ENCODE measurements at regions not wholly inside any gene's neighbourhood (a gene's known extent, or its start where the extent isn't known, plus 50 kb on each side); places are given as distances from the start of the nearest gene placed in this dataset.
"Not testable (repeated sequence)": the region's sequence is repeated elsewhere in the genome, so short reads cannot be mapped to it uniquely, and the experiment has no call there.

DNA sequence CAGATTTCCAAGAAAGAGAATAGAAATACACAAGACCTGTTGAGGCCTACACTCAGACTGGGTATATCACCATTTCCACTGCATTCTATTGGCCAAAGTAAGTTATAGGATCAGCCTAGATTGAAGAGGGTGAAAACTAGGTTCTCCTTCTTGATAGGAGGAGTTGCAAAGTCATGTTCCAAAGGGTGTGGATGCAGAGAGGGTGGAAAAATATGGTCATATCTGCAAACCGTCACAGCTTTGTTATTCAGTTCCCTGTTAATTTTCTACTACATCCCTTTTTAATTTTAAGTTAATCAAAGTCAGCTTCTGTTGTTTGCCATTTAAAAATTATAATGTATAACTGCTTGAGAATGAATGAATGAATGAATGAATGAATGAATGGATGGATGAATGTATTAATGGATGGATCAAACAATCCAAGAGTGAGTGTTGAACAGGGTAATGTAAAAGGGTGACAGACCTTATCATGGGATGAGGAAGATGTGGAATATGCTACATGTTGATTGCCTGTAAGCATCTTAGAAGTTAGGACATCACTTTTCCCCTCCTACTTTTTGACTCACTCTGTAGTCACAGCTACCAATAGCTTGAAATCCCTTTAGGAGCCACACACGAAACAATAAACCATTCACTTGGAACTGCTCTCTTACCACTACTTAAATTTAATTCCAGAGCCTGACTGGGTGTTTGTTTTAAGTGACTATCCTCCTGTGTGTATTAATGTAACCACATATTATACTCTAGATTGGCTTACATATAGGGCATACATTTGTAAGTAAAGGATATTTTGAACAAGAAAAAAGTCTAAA lies 121.5 kb downstream of the CCDC34 start:
- FAIRE-seq, result no peak

DNA sequence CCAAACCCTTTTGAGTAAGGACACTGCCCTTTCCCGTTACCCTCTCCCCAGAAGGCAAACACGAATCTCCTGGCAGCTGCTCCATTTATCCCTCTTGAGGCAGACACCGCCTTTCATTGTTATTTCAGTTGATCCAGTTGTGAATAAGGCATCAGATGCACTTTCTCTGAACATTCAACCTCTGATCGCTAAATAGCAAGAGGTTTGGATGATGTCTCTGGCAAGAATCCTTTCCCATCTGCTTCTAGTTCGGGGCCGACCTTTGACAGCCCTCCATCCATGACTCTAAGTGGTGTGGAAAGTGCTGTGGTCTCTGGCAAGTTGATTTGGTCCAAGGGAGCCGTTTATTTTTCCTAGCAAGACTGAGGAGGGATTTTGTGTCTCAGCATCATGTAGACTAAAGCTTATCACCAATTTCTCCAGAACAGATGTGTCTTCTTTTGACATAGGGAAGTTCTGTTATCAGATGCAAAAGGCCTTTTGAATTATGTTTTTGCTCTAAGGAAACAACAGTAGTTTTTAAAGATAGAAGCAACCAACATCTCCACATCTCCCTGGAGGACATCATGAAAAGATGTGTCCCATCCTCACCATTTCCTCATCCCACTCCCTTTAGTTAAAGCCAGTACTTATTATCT lies 123.6 kb downstream of the CCDC34 start:
- no peak for FAIRE-seq

- no peak for FAIRE-seq
These were observed 124.2 kb downstream of the CCDC34 start for GRCh38 chr11:27238811-27239210.

- FAIRE-seq, result no peak
These were observed 125.4 kb downstream of the CCDC34 start for GRCh38 chr11:27237643-27238042.

DNA sequence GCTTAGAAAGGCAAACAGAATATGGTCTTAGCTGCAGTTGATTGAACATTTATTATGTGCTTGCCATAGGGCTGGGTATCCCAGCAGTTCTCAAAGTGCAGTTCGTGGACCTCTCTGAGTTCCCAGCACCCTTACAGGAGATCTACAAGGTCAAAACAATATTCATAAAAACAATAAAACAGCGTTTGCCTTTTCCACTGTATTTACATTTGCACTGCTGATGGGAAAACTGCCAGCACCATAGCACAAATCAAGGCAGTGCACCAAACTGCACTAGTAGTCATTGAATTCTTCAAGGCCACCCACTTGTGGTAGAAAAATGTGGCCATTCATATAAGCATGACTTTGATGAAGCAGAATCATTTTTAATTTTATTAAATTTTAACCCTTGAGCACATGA lies 128.1 kb downstream of the CCDC34 start:
- no peak for FAIRE-seq

DNA sequence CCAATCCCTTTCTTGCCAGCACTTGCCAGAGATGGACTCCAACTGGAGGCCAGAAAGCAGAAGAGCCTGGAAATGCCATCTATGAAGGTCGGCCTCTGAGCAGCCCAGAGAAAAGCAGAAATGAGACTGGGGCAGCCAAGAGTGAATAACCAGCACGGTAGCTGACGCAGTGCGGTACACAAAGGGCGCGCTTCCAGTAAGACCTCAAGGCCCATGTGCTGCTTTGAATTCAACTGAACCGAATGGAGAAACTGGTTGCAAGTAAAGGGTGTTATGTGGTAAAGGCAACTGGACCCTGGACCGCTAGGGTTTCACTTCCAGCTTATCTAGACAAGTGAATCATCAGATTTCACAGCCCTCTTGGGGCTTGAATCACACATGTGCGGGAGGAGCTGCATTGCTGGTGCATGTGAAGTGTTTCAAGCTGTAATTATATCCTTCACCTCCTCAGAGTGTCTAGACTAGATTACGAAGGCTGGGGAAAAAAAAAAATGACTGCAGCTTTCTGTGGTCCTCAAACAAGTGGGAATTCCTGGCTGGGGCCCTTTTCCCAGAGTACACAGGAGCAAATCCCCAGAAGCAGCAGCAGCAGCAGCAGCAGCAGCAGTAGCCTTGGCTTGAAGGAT lies 128.9 kb downstream of the CCDC34 start:
- FAIRE-seq, result no peak

GRCh38 chr11:27233654-27234042 lies 129.4 kb downstream of the CCDC34 start:
- FAIRE-seq, result no peak

DNA sequence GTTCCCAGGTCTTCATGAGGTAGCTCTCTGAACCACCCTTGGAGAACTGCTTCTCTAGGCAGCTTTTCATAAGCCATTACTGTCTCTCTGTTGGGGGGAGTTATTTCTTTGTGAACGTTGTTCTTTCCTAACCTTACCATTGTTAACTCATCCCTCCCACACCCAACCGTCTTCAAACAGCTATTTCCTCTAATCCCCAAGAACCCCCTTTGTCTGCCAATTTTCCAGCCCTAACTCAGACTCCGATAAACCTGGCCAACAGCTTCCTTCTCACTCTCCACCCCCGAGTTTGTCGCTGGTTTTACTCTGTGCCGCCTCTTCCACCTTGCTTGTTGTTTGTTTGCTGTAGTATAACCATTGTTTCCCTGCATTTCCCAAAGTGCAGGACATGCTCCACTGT lies 131.5 kb downstream of the CCDC34 start:
- FAIRE-seq, result no peak

GRCh38 chr11:27230192-27230572 lies 132.8 kb downstream of the CCDC34 start:
- FAIRE-seq, result no peak

DNA sequence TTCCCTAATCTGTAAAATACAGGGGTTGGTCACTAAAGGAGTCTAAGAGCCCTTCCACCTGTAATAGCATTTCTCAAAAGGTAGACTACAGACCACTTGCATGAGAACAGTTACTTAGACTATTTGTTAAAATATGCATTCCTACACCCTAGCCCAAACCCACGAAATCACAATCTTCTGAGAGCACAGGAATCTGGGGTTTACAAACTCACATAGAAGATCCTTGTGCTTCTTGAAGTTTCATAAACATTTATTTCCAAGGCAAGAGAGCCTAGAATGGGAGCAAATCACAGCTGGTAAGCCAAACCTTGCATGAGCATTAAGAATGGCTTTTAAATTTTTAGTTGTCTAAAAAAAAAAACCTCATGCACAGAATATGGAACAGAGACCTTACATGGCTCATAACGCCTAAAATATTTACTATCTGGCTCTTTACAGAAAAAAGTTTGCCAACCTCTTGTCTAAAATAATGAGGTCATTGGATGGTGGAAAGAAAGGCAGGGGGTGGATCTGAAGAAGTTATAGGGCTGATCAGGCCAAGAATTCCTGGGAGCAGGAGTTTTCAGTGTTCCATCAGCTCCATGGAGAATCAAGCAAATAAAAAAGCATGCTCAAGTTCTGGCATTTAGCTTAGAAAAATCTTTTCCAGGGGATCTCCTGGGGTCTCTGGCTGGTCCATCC lies 133.4 kb downstream of the CCDC34 start:
- no peak for FAIRE-seq

GRCh38 chr11:27228906-27229290 lies 134.1 kb downstream of the CCDC34 start:
- FAIRE-seq, result no peak

DNA sequence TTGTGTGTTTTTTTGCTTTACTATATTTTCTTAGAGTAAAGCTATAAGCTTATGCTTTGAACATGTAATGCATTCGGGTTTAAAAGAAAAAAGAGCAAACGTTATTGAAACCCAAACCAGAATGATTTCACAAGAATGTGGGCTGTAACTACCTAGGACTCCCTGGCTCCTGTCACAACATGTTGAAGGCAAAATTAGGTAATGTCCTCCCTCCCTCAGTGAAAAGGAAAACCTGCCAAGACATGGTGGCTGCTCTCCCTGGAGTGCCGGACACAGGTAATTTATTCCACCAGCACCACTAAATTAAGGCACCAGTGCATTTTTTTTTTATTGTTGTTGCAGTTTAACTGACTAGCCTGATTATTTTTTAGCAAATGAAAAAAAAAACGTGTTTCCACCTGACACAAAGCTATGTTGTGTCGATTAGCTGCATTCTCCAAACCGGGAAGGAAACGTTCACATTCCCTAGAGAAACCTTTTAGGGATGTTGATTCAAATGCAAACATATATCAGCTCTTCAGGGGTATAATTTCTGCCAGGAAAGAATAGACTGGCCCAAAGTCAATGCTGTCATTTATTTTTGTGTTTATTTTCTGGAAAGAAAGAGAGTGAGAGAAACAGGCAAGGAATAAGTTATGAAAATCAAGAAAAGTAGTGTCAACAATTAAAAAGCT lies 134.6 kb downstream of the CCDC34 start:
- FAIRE-seq, result no peak

DNA sequence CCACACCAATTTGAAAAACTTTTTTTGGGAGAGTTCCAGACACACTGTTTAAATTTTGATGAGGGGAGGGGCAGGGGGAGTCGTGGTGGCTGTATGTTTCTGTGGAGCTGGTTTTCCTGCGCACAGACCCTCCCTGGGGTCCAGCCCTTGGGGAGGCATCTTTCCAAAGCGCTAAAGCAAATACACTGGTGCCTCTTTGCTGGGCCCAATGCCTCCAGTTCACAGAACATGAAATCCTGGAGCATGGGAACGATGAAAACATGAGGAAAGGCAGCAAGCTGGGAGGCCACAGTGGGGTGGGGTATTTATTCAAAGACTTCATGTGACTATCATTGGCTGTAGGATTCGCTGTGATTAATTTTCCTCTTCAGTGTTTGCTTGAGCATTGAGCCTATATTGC lies 135.3 kb downstream of the CCDC34 start:
- no peak for FAIRE-seq

GRCh38 chr11:27219487-27220039 lies 143.5 kb downstream of the CCDC34 start:
- FAIRE-seq, result not testable (repeated sequence)

DNA sequence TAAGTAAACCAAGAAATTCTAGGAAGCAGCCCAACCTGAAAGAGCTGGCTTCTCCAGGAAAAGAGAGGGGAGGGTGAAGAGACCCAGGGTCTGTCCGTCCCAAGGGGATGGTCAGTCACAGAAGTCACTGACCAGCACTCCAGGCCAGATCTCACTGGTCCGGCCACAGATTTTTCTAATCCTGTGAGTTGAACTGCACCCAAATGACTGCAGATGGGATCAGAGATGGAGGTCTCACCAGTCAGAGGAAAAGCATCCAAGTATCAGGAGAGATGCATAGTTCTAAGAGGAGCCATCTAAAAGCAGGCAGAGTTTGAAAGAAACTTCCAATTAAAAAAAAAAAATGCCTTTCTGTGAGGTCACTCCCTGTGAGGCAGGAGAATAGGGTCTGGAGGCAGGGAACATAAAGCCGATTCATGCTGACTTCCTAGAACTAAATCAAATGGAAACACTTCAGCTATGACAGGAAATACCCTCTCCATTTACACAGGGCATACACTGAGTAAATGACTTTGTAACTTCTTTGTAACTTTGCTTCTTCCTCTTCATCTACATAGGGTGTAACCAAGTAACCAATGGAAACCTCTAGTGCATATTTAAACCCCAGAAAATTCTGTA lies 144.5 kb downstream of the CCDC34 start:
- no peak for FAIRE-seq

GRCh38 chr11:27217948-27218420 lies 145.0 kb downstream of the CCDC34 start:
- FAIRE-seq, result no peak

DNA sequence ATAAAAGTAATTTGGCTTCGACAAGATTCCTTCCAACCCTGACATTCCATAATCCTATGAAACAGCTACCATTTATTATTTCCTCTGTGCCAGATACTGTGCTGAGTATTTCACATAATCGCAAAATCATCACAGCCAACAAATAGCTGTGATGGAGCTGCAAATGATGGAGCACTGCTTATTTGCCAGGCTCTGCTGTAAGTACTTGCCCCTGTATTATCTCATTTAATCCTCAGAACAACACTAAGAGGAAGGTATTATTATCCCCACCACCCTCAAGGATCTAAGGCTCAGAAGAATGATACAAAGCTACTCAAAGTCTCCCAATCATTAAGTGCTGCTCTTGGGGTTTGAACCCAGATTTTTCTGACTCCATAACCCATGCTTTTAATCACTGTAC lies 145.5 kb downstream of the CCDC34 start:
- FAIRE-seq, result no peak

DNA sequence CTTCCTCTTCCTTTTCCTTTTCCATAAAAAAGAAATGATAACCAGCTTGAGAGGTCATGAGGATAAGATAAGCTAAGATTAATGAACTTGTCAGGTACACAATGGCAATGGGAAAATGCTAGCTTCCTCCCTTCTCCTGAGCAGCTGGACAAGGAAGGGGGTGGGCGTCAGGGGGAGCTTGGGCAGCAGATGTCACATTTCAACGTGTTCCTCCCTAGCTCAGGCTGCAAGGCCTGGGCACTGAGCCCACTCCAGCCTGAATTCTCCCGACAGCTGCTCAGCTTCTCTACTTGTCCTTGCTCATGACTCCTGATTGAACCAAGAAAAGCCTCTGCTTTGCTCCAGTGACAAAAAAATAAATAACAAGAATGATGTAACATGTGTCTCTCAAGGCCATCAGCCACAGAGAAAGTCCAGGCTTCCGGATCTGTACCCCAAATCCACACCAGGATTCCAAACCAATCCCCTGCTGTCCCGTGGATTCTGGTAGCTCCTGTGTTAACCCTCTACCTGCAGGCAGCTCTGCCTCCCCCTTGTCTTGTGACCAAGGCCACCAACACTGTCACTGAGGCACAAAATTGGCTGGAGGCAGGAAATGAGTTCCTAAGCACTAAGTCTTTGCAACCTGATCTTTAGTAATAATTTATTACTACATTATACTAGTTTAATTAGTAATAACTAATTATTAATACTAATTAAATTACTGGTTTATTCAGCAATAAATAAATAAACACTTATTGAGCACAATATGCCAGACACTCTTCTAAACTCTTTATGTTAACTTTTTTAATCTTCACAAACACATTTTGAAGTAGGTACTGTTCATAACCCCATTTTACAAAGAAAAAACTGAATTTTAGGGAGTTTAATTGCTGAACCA lies 146.5 kb downstream of the CCDC34 start:
- FAIRE-seq, result no peak

DNA sequence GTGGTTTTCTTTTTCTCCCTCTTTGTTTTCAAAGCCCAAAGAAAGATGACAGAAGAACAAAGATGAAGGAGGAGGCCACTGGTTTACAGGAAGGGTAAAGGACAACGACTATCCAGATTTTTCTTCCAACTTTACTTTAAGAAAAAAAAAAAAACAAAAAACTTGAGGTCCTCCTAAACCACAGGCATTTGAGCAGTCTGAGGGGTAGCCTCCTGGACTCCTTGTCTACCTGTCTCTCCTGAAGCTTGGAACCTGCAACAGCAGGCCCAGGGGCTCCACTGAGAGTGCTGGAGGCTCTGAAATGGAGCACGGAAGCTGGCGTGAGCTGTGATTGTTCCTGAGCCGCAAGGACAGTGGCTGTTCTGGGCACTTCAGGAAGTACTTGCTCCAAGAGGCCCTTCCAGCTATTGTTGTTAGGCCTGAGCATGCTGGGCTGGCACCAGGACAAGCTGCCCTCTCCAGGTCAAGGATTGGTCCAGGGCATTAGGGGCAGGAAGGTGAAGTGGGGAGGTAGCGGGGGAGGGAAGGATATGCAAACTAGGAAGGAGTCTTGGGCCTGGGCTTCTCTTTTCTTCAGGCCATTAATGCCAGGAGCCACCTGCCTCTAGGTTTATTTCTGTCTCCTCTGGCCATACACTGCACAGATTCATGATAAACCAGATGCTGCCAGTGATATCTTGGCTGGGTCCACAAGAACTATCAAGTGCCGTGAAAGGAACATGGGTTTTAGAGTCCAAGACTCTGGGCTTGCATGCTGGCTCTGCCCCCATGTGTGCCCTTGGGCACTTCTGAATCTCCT lies 147.3 kb downstream of the CCDC34 start:
- FAIRE-seq, result no peak

DNA sequence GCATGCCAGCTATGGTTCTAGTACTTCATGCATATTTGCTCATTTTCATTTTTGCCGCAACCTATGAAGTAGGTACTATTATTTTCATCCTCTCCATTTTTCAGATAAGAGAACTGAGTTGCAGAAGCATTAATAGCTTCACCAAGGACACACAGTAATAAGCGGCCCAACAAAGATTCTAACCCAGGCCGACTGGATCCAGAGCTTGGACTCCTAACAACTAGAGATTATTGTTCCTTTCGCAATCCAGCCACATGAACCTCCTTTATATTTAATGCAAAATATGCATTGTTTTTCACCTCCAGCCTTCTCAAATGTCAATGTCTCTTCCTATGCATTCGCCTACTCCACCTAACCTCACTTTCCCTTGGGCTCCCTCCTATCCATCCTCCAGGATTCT lies 148.3 kb downstream of the CCDC34 start:
- no peak for FAIRE-seq
